GM18868 (cell line): ENCODE measurements at regions not wholly inside any gene's neighbourhood (a gene's known extent, or its start where the extent isn't known, plus 50 kb on each side); places are given as distances from the start of the nearest gene placed in this dataset.
"Not testable (repeated sequence)": the region's sequence is repeated elsewhere in the genome, so short reads cannot be mapped to it uniquely, and the experiment has no call there.

Source experiments
- ATAC-seq: cut with Tn5 transposase; IDR thresholded peaks from one replicate; pipeline ENCODE4 v1.9.1; 2021; ENCODE audit warnings: mild to moderate bottlenecking, moderate library complexity; ENCODE audit not compliant: unreplicated experiment

- ATAC-seq = no peak
These were observed 548.8 kb upstream of the ZNF804A start for GRCh38 chr2:184049566-184049965.

DNA sequence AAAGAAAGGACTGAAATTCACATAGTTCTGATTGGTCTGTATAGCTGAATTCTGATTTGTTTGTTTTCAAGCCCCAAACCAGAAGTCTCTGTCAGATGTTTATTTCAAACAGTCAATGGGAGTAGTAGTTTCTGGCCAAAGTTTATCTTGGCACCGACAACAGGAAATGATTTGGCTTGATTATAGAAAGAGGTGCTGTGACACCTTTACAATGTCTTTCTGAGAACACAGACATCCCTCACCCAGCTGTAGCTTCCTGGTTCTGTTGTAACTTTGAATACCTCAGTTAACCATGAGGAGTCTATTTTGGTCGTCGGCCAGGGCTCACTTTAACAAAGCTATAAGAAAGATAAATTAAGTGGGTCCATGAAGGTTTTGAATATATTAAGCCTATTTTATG is 545.0 kb upstream of the ZNF804A start:
- ATAC-seq = no peak

- ATAC-seq = not testable (repeated sequence)
These were observed 543.9 kb upstream of the ZNF804A start for GRCh38 chr2:184054419-184054818.

- no peak for ATAC-seq
These were observed 540.4 kb upstream of the ZNF804A start for GRCh38 chr2:184057910-184058309.

- not testable (repeated sequence) for ATAC-seq
These were observed 538.1 kb upstream of the ZNF804A start for GRCh38 chr2:184060268-184060667.

GRCh38 chr2:184067502-184067901 is 530.8 kb upstream of the ZNF804A start:
- no peak for ATAC-seq

GRCh38 chr2:184072470-184072869 is 525.9 kb upstream of the ZNF804A start:
- ATAC-seq = no peak

DNA sequence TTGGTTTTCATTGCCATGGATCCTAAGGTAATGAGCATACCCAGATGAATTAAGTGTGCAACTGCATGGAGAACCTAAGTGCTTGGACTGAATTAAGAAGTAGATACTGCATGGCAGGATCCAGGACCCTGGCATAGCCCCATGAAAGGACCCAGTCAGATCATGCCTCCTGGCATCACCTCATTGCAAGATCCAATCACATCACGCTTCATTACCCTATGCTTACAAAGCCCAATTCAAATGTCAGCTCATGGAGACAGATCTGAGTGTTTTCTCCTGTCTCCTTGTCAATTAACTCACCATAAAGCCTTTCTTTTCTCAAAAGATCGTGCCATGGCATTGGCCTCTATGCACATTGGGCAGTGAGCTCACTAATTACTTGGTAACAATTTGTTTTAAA is 519.8 kb upstream of the ZNF804A start:
- no peak for ATAC-seq

GRCh38 chr2:184091456-184091855 is 506.9 kb upstream of the ZNF804A start:
- ATAC-seq = no peak

DNA sequence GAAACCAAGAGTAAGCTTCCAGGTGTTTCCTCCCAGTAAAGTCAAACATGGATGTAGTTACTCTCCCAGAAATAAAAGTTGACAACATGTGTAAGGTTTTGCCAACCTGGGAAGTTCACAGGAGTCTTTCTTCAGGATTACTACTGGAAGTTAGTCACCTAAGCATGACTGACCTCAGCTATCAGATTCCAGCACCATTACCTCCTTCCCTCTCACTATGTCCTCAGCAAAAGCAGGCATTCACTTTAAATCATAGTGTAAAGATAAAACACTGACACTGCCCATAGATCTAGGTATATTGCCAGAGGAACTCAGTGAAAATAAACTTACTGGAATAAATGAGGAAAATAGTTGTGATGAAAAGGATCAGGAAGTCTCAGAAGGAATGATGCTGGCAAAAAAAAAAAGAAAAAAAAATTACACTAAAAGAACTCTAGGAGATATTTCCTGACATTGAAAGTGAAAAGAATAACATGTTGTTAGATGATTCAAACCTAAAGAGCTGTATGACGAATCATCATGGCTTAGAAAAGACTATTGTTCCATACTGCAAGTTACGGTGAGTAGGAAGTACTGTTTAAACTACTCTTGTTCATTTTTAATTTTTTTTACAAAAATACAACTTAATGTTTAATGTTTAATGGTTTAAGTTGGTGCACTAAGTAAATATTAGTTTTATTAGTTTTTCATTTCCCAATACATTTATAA is 484.5 kb upstream of the ZNF804A start:
- peak; percentile 57 for ATAC-seq

DNA sequence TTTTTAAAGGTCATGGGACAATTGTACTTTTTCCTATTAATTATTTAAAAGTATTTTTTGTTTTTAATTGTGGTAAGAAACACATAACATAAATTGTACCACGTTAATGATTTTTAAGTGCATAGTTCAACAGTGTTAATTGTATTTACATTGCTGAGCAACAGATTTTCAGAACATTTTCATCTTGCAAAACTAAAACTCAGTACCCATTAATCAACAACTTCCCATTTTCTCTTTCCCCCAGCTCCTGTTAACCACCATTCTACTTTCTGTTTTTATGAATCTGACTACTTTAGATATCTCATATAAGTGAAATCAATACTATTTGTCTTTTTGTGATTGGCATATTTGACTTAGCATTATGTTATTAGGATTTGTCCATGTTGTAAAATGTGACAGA is 483.9 kb upstream of the ZNF804A start:
- ATAC-seq = no peak

GRCh38 chr2:184119989-184120800 is 478.1 kb upstream of the ZNF804A start:
- no peak for ATAC-seq

DNA sequence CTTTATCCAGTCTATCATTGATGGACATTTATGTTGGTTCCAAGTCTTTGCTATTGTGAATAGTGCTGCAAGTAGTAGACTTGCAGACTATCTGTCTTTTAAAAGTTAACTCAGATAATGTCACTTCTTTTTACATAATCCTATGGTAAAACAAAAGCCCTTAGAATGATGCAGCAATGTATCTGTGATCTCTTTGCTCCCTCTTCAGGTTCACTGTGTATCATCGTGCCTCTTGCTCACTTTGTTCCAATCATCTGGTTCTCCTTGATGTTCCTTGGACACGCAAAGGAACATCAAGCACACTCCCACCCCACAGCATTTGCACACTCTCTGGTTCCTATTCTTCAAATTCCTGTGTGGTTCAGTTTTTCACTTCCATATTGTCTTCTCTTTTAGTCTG is 472.5 kb upstream of the ZNF804A start:
- no peak for ATAC-seq

- no peak for ATAC-seq
These were observed 469.3 kb upstream of the ZNF804A start for GRCh38 chr2:184129073-184129472.

GRCh38 chr2:184137955-184138354 is 460.4 kb upstream of the ZNF804A start:
- no peak for ATAC-seq

- ATAC-seq = no peak
These were observed 456.5 kb upstream of the ZNF804A start for GRCh38 chr2:184141866-184142265.

DNA sequence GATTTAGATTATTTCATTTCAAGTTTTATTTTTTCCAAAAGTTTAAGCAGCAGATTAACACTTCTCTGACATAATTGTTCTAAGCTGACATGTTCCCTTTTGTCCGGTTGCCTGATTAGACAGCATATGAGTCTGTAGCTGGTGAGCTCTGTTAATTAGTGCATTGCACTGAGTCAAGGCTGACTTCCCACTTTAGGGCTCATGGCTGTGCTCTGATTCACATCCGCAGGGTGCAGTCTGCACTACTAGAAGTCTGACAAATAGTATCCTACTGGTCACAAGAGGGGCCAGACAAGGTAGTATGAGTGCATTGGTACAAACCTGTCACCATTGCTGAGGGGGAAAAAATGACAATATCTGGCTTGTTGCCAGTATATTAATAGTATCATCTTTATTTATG is 443.9 kb upstream of the ZNF804A start:
- ATAC-seq = no peak

DNA sequence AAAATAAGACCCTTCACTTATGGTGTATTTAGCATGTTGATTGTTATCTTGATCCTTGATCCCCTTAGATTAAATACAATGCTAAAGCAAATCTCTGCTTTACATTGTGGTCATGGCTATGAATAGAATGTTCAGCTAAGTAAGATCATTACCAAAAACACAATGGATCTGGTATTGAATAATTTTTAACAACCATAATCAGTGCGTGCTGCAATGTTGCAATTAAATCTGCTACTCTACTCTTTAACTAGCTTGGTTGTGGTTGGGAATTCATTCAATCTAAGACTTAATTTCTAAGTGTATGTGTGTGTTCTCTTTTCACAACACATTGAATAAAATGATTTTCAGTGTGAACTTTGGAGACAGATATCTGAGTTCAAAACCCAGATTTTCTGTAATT is 442.5 kb upstream of the ZNF804A start:
- ATAC-seq = no peak

GRCh38 chr2:184157141-184157540 is 441.2 kb upstream of the ZNF804A start:
- ATAC-seq = no peak

GRCh38 chr2:184162426-184162825 is 435.9 kb upstream of the ZNF804A start:
- no peak for ATAC-seq

DNA sequence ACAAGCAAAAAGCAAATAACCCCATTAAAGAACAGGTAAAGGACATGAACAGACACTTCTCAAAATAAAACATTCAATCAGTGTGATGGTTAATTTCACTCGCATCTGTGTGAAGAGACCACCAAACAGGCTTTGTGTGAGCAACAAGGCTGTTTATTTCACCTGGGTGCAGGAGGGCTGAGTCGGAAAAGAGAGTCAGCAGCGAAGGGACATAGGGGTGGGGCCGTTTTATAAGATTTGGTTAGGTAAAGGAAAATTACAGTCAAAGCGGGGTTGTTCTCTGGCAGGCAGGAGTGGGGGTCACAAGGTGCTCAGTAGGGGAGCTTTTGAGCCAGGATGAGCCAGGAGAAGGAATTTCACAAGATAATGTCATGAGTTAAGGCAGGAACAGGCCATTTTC is 429.5 kb upstream of the ZNF804A start:
- not testable (repeated sequence) for ATAC-seq

DNA sequence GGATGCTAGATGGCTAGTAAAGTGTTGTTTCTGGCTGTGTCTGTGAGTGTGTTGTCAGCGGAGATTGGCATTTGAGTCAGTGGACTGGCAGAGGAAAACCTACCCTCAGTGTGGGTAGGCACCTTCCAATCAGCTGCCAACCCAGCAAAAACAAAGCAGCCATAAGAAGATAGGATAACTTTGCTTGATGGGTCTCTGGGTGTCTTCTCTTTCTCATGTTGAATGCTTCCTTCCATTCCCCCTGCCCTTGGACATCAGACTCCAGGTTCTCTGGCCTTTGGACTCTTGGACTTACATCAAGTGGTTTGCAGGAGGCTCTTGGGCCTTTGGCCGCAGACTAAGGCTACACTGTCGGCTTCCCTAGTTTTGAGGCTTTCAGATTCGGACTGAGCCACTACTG is 429.0 kb upstream of the ZNF804A start:
- no peak for ATAC-seq
